ENCODE measurements at regions not wholly inside any gene's neighbourhood (a gene's known extent, or its start where the extent isn't known, plus 50 kb on each side); places are given as distances from the start of the nearest gene placed in this dataset.
A peak's percentile ranks its signal among the peaks of the same experiment; 100 is the strongest.

GRCh38 chr6:27812078-27812804 lies 100.0 kb downstream of the OR2B2 start (continued):
- TF ChIP-seq SPEN (CRISPR knock-in tag; IDR thresholded peaks at IDR 0.05; ENCODE audit: low read depth) (no peak), GRHL1 (CRISPR knock-in tag; conservative IDR thresholded peaks at IDR 0.05) (no peak), CBFB (CRISPR knock-in tag; IDR thresholded peaks at IDR 0.05) (no peak), HNRNPL (IDR thresholded peaks at IDR 0.05; ENCODE audit: low read depth, low read length) (no peak), GATAD2A (CRISPR knock-in tag; IDR thresholded peaks at IDR 0.05) (peak; percentile 58), ELF4 (CRISPR knock-in tag; IDR thresholded peaks at IDR 0.05; ENCODE audit: borderline replicate concordance) (no peak), KDM1A (CRISPR knock-in tag; IDR thresholded peaks at IDR 0.05) (no peak), HDAC2 (CRISPR knock-in tag; IDR thresholded peaks at IDR 0.05) (no peak), ZNF367 (CRISPR knock-in tag; IDR thresholded peaks at IDR 0.05; ENCODE audit: borderline replicate concordance) (no peak), TBL1XR1 (IDR thresholded peaks at IDR 0.05; ENCODE audit: borderline replicate concordance, low read length, partially characterized antibody) (peak; percentile 11), MLX (CRISPR knock-in tag; IDR thresholded peaks at IDR 0.05) (no peak), ZNF768 (CRISPR knock-in tag; IDR thresholded peaks at IDR 0.05) (no peak), GTF3A (CRISPR knock-in tag; conservative IDR thresholded peaks at IDR 0.05) (no peak), ZNF512 (CRISPR knock-in tag; IDR thresholded peaks at IDR 0.05) (no peak), ZNF639 (CRISPR knock-in tag; conservative IDR thresholded peaks at IDR 0.05) (no peak), UBTF (CRISPR knock-in tag; IDR thresholded peaks at IDR 0.05) (no peak), ZNF160 (CRISPR knock-in tag; IDR thresholded peaks at IDR 0.05) (no peak), ZNF75D (CRISPR knock-in tag; IDR thresholded peaks at IDR 0.05; ENCODE audit: borderline replicate concordance) (no peak), SIN3A (IDR thresholded peaks at IDR 0.05; ENCODE audit: borderline replicate concordance, low read depth, low read length) (no peak), ZNF292 (CRISPR knock-in tag; IDR thresholded peaks at IDR 0.05; ENCODE audit: borderline replicate concordance, low read depth) (no peak), AGO2 (optimal IDR thresholded peaks at IDR 0.05; ENCODE audit: low read depth, low read length) (no peak), NR2F6 (IDR thresholded peaks at IDR 0.05) (no peak), NR2F6 (CRISPR knock-in tag; IDR thresholded peaks at IDR 0.05) (no peak), ZKSCAN8 (CRISPR knock-in tag; IDR thresholded peaks at IDR 0.05; ENCODE audit: borderline replicate concordance) (no peak)

All from HepG2 (cell line).